ENCODE measurements at regions not wholly inside any gene's neighbourhood (a gene's known extent, or its start where the extent isn't known, plus 50 kb on each side); places are given as distances from the start of the nearest gene placed in this dataset.

DNA sequence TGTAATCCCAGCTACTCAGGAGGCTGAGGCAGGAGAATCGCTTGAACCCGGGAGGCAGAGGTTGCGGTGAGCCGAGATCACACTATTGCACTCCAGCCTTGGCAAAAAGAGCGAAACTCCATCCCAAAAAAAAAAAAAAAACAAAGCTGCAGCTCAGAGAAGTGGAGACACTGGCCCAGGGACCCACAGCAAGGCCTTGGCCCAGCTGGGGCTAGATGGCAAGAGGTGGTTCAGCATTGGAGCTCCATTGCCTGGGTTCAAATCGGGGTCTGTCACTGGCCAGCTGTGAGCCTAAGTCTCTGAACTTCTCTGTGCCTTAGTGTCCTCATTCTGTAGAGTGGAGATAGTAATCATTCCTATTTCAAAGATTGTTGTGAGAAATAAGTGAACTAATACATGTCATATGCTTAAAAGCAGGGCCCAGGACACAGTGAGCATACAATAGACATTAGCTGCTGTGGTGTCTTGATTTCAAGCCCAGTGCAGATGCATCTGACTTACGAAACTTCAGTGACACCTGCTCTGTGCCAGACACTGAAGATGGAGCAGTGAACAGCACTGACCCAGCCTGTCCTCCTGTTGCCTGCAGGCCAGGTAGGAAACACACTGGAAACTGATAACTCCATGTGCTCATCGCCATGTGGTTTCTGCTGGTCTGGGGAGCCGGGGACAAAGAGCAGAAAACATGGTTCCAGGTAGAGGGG lies 127.7 kb downstream of the C9orf50 start:
- peaks cover 76 to 95% (median 88%) of the 10 kb centered on the region in 4 donors for H3K4me1 ChIP-seq
- intact Hi-C loops (cut with DNase I; ENCODE audit: low total_unique reads), result loop anchor here (10.0 kb wide), 1 partner anchor 112 kb away; no protein-coding TSS in a partner anchor

DNA sequence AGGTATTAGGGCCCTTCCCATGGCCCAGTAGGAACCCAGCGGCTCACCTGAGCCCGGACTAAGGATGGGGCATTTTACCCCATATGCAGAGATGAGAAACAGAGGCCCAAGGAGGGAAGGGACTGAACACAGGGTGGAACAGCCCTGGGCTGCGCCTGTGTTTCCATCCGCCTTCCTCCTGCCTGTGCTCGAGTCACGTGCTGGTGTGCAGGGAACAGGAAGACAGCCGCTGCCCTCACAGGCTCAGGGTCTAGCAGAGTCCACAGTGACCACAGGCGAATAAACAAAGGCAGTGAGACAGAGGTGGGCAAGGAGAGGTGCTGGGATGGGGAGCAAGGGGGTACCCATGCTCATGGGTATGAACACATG lies 129.4 kb downstream of the C9orf50 start:
- TF ChIP-seq POLR2AphosphoS5 (IDR thresholded peaks at IDR 0.05) (peak; percentile 60 to 79 (median 61)), POLR2A (IDR thresholded peaks at IDR 0.05) (no peak), EP300 (IDR thresholded peaks at IDR 0.05) (no peak)
- TF ChIP-seq, protein P1, sequence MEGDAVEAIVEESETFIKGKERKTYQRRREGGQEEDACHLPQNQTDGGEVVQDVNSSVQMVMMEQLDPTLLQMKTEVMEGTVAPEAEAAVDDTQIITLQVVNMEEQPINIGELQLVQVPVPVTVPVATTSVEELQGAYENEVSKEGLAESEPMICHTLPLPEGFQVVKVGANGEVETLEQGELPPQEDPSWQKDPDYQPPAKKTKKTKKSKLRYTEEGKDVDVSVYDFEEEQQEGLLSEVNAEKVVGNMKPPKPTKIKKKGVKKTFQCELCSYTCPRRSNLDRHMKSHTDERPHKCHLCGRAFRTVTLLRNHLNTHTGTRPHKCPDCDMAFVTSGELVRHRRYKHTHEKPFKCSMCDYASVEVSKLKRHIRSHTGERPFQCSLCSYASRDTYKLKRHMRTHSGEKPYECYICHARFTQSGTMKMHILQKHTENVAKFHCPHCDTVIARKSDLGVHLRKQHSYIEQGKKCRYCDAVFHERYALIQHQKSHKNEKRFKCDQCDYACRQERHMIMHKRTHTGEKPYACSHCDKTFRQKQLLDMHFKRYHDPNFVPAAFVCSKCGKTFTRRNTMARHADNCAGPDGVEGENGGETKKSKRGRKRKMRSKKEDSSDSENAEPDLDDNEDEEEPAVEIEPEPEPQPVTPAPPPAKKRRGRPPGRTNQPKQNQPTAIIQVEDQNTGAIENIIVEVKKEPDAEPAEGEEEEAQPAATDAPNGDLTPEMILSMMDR (IDR thresholded peaks at IDR 0.05), result no peak
- Histone ChIP-seq H3K27ac (peak overlapping the region; percentile 96 to 100 (median 100)), H3K27me3 (no peaks in the 10 kb centered on the region), H3K9me3 (no peaks in the 10 kb centered on the region), H3K4me1 (peaks cover 80 to 97% (median 89%) of the 10 kb centered on the region in 4 donors), H3K36me3 (peaks cover 0 to 5% (median 1%) of the 10 kb centered on the region in 4 donors), H3K4me3 (peak overlapping the region; percentile 52 to 59 (median 54))
- intact Hi-C loops (cut with DNase I; ENCODE audit: low total_unique reads), result loop anchor here (10.0 kb wide), 1 partner anchor 113 kb away; no protein-coding TSS in a partner anchor
- DNase-seq, result peak; percentile 56 to 78
- 13 to 44% (median 24%) methylated on average over 7 to 8 of the region's 8 CpGs for WGBS, 5 donors

More for the DNA sequence above, 127.7 kb downstream of the C9orf50 start:
- Histone ChIP-seq H3K27ac (peak overlapping the region; percentile 79 to 100 (median 100)), H3K4me3 (no peak overlapping the region), H3K9me3 (no peaks in the 10 kb centered on the region), H3K27me3 (no peaks in the 10 kb centered on the region), H3K36me3 (peaks cover 0 to 5% (median 1%) of the 10 kb centered on the region in 4 donors)
- no peak for DNase-seq
- 79 to 82% (median 80%) methylated on average over 9 of the region's 9 CpGs for whole genome bisulfite sequencing, 5 donors
- TF ChIP-seq EP300 (IDR thresholded peaks at IDR 0.05), result no peak
- TF ChIP-seq, protein P1 (IDR thresholded peaks at IDR 0.05), result no peak
- no peak for TF ChIP-seq POLR2AphosphoS5 (IDR thresholded peaks at IDR 0.05)

DNA sequence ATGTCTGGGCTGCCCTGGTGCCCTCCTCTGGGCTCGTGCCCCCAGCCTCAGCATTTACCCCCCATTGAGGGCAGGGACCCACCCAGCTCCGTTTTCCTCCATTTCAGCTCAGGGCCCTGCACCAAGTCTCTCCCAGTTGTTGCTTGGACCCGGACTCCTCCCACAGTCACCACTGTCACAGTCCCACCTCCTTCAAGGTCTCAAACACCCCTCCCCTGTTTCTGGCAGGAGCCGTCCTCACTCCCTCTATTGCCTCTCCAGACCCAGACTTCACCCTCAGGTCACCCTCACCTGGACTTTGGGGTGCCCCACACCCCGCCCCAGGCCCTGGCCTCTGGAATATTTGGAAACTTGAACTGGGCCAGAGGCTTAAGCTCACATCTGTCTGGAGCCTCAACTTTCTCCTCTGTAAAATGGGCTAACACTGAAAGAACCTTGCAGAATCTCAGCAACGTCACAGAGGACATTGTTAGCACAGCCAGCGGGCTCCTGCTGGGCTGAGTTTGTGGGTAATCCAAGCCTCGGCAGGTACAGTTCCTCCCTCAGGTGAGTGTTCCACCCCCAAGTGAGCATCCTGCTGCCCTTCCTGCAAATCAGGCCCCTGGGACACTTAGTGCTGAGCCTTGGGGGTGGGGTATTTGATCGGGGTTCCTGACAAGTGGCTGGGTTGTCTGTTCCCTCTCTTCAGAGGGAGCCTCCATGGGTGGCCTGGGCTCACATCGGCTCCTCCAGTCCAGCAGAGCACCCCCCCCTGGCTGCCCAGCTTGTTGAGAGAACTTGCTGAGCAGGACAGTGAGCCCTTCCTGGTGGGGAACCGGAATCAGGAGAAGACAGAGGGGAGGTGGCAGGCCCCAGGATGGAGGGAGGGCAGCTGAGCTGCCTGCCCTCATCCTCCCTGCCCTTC lies 130.1 kb downstream of the C9orf50 start:
- Histone ChIP-seq H3K27me3 (no peaks in the 10 kb centered on the region), H3K4me3 (peak overlapping the region; percentile 52 to 59 (median 54)), H3K9me3 (no peaks in the 10 kb centered on the region), H3K4me1 (peaks cover 80 to 97% (median 89%) of the 10 kb centered on the region in 4 donors), H3K36me3 (peaks cover 0 to 5% (median 1%) of the 10 kb centered on the region in 4 donors), H3K27ac (peak overlapping the region; percentile 96 to 100 (median 100))
- intact Hi-C loops (cut with DNase I; ENCODE audit: low total_unique reads), result loop anchor here (10.0 kb wide), 1 partner anchor 114 kb away; no protein-coding TSS in a partner anchor
- 23 to 49% (median 31%) methylated on average over 8 to 11 of the region's 11 CpGs for WGBS, 5 donors
- DNase-seq, result peak in 1 of 2 donors; percentile 46
- no peak for TF ChIP-seq POLR2A (IDR thresholded peaks at IDR 0.05)
- TF ChIP-seq, protein P1 (IDR thresholded peaks at IDR 0.05), result no peak
- TF ChIP-seq POLR2AphosphoS5 (IDR thresholded peaks at IDR 0.05), result no peak
- TF ChIP-seq EP300 (IDR thresholded peaks at IDR 0.05), result no peak
